ENCODE measurements at regions not wholly inside any gene's neighbourhood (a gene's known extent, or its start where the extent isn't known, plus 50 kb on each side); places are given as distances from the start of the nearest gene placed in this dataset.

DNA sequence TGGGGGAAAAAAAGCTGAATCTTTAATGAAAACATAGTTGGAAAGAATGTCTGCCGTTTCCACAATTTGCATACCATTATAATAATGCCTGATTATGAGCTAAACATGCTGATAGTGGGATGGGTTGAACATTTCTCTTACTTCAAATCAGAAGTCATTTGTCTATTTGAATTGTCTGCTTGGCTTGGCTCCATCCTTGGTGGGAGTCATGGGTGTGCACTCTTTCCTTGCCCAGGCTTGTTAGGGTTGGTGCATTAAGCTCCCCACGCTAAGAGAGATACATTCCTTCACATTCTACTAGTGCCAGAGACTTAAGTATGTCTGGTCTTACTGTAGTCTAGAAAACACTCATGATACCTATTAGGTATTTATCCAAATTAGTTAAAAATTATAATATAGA, 121.4 kb upstream of the RARB start:
- no peak for TF ChIP-seq HDAC2 (IDR thresholded peaks at IDR 0.05)
- TF ChIP-seq, protein P1, sequence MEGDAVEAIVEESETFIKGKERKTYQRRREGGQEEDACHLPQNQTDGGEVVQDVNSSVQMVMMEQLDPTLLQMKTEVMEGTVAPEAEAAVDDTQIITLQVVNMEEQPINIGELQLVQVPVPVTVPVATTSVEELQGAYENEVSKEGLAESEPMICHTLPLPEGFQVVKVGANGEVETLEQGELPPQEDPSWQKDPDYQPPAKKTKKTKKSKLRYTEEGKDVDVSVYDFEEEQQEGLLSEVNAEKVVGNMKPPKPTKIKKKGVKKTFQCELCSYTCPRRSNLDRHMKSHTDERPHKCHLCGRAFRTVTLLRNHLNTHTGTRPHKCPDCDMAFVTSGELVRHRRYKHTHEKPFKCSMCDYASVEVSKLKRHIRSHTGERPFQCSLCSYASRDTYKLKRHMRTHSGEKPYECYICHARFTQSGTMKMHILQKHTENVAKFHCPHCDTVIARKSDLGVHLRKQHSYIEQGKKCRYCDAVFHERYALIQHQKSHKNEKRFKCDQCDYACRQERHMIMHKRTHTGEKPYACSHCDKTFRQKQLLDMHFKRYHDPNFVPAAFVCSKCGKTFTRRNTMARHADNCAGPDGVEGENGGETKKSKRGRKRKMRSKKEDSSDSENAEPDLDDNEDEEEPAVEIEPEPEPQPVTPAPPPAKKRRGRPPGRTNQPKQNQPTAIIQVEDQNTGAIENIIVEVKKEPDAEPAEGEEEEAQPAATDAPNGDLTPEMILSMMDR (IDR thresholded peaks at IDR 0.05 in 2 of 3, conservative IDR thresholded peaks at IDR 0.05 in 1 of 3; ENCODE audit: control insufficient read depth in 2 of 3, extremely low read depth in 1 of 3, insufficient read depth in 1 of 3, low read depth in 3 of 3, low read length in 3 of 3) = no peak
- no peak for TF ChIP-seq SMC3 (IDR thresholded peaks at IDR 0.05; ENCODE audit: borderline replicate concordance, low read length)
- no peak for TF ChIP-seq RELA (IDR thresholded peaks at IDR 0.05; ENCODE audit: borderline replicate concordance, partially characterized antibody)
- no peak for TF ChIP-seq SIN3A (IDR thresholded peaks at IDR 0.05; ENCODE audit: low read depth, low read length)

Measured in GM12878 (cell line).